LNCaP clone FGC (cell line): ENCODE measurements at regions not wholly inside any gene's neighbourhood (a gene's known extent, or its start where the extent isn't known, plus 50 kb on each side); places are given as distances from the start of the nearest gene placed in this dataset.

ENCODE experiments used
- DNase-seq: peaks from one replicate; pipeline ENCODE4 v3.0.0-alpha.2; 2011; ENCODE audit warnings: low read depth
- H3K4me3 ChIP-seq: 2 replicates; pipeline ENCODE4 v1.5.1; 2011; ENCODE audit warnings: mild to moderate bottlenecking, low read depth, low read length, control low read depth
- TF ChIP-seq, protein P1 (sequence below): IDR thresholded peaks from 2 replicates; pipeline ENCODE4 v1.5.1; 2012; ENCODE audit warnings: mild to moderate bottlenecking; ENCODE audit not compliant: control insufficient read depth, insufficient read depth; ENCODE audit errors: extremely low read depth

DNA sequence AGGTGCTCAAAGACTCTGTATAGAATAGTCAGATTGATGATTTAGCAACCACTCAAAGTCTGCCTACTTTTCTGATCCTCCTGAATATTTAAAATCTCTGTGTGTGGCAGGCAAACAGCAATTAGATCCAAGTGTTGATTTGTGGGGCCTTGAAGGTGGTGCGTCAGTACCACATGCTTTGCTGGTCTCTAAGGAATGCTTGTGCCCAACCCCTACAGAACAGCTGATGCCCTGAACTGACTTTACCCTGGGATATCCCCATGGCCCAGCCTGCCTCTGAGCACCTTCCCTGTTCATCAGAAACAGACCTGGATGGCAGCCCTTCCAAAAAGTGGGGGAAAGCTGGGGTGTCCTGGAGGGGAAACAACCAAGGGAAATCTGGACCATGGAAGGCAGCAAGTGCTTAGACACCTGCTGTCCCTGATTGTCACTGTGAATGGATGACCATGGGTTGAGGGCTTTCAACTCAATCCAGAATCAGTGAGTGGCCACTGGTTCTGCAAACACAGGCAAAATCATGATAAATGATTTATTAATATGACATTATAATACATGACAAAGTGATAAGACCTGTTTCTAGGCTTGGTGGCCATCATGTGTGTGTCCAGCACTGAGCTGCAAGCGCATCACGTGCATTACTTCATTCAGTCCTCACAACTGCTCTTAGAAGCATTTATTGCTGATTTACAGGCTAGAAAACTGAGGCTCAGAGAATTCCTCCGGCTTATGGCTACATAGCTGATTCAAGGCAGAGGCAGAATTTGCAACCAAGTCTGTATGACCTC, 76.1 kb upstream of the TPM1 start:
- no peak overlapping the region for H3K4me3 ChIP-seq
- TF ChIP-seq, protein P1, sequence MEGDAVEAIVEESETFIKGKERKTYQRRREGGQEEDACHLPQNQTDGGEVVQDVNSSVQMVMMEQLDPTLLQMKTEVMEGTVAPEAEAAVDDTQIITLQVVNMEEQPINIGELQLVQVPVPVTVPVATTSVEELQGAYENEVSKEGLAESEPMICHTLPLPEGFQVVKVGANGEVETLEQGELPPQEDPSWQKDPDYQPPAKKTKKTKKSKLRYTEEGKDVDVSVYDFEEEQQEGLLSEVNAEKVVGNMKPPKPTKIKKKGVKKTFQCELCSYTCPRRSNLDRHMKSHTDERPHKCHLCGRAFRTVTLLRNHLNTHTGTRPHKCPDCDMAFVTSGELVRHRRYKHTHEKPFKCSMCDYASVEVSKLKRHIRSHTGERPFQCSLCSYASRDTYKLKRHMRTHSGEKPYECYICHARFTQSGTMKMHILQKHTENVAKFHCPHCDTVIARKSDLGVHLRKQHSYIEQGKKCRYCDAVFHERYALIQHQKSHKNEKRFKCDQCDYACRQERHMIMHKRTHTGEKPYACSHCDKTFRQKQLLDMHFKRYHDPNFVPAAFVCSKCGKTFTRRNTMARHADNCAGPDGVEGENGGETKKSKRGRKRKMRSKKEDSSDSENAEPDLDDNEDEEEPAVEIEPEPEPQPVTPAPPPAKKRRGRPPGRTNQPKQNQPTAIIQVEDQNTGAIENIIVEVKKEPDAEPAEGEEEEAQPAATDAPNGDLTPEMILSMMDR, result no peak
- DNase-seq, result no peak

DNA sequence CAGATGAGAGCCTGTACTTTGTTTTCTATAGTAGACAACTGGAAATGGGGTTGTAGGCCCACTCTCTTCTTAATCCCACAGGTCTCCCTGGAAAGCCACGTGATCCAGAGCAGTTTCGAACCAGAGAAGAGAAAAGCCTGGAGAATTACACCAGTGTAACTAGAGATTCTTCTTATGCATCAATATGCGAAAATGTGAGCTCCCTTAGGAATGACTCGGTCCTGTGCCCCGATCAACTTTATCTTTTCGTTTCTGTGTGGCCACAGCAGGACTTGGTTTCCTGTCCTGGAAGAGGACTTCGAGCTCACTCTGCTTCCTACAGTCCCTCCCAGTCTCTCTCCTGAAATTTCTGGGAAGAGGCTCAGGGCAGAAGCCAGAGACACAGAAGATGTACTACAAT, 73.8 kb upstream of the TPM1 start:
- H3K4me3 ChIP-seq, result no peak overlapping the region
- no peak for DNase-seq
- TF ChIP-seq, protein P1, result no peak

DNA sequence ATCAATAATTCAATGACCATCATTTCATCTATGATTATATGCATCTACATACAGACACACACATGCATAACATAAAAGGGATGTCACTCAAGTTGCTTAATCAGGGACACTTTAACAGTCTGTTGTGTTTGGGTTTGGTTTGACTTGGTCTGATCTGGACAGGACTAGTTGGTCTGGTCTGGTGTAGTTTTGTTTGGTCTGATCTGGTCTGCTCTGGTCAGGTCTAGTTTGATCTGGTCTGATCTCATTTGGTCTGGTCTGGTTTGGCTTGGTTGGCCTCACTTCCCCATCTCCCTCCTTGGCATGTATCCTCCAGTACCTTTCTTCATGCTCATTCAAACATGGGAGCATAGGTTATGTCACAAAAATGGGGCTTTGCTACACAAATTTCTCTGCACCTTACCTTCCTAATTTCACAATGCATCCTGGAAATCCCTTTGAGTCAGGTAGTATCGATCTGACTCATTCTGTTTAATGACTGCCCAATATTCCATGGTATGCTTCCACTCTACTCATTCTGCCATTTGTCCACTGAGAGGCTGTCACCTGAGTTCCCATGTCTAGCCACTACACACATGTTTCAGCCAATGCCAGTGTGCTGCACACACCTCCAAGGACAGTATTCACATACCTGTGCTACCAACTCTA, 73.0 kb upstream of the TPM1 start:
- peak; percentile 22 for DNase-seq
- H3K4me3 ChIP-seq, result no peak overlapping the region
- TF ChIP-seq, protein P1, result no peak

DNA sequence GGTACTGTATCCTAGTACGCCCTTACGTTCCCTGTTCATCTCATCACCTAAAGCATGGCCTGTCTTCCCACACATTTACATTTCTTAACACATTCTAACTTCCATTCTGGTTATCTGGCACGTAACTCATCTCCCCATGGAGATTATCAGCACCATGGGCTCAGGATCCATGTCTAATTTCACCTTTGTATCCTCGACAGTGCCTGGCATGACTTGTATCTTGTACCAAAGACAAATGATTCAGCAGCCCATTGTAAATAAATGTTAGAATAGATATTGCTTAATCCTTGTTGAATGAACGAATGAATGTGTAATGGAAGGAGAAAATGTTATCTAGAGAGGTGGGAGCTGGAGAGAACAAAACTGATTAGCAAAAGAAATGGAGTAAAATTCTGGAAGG, 69.7 kb upstream of the TPM1 start:
- TF ChIP-seq, protein P1, result no peak
- no peak for DNase-seq
- H3K4me3 ChIP-seq, result no peak overlapping the region

DNA sequence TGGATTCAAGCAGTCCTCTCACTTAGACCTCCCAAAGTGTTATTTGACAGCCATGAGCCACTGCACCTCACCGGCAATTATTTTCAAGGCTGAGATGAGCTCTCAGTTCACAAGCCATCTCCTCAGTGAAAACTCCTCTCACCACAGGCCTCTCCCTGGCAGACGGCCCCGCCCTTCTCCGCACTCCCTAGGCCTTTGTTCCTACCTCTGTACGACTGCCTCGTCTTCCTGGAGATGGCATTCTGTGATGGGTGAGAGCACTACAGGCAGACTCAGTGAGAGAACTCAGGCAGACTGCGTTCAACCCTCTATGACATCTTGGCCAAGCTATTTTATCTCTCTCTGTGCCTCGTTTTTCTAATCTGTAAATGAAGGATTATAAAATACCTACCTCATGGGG, 67.0 kb upstream of the TPM1 start:
- H3K4me3 ChIP-seq, result no peak overlapping the region
- no peak for DNase-seq
- TF ChIP-seq, protein P1, result no peak

DNA sequence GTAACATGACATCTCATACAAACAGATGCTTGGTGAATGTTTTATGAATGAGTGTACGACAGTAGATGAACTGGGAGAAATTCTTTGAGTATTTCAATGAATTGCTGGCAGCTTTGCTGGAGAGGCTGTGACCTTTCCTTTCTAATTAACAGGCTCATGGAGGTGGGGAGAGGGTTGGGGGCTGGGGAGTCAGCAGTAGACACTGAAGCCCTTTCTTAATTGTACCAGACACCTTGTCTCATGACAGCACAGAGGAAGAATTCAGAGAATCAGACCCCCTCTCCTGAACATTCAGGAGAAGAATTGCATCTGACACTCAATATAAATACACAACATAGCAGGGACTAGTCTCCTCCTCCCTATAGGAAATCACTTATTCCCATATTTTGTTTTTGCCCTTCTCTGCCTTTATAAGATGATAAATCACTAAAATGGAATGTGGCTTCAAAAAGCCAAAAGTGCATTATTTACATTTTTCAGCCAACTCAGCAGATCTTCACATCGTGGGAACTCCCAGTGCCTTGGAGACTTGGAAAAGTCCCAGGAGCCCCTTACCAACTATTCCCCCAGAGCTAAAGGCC, 66.2 kb upstream of the TPM1 start:
- H3K4me3 ChIP-seq, result no peak overlapping the region

More for the DNA sequence above, 66.2 kb upstream of the TPM1 start:
- DNase-seq, result no peak
- TF ChIP-seq, protein P1, result no peak
